ENCODE measurements at regions not wholly inside any gene's neighbourhood (a gene's known extent, or its start where the extent isn't known, plus 50 kb on each side); places are given as distances from the start of the nearest gene placed in this dataset.

DNA sequence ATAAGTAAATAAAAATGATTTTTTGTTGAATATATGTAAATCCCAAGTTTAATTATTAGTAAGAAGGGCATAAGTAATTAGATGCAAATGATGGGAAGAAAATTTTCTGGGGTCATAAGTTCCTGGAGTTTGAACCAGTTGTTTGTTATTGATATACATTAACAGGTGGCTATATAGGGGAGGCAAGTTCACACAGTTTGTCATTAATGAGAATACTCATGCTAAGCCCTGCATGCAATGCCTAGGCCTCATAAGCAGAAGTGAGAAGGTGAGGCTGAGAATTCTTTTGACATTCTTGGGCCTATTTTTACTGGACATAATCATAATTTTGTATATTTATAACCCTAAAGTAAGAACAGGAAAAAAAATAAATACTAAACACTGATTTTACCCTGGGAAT lies 1210.7 kb upstream of the PCDH9 start:
- ATAC-seq (ENCODE audit: insufficient number of reproducible peaks, low FRiP score, low read depth), result no peak
- TF ChIP-seq, protein P1, sequence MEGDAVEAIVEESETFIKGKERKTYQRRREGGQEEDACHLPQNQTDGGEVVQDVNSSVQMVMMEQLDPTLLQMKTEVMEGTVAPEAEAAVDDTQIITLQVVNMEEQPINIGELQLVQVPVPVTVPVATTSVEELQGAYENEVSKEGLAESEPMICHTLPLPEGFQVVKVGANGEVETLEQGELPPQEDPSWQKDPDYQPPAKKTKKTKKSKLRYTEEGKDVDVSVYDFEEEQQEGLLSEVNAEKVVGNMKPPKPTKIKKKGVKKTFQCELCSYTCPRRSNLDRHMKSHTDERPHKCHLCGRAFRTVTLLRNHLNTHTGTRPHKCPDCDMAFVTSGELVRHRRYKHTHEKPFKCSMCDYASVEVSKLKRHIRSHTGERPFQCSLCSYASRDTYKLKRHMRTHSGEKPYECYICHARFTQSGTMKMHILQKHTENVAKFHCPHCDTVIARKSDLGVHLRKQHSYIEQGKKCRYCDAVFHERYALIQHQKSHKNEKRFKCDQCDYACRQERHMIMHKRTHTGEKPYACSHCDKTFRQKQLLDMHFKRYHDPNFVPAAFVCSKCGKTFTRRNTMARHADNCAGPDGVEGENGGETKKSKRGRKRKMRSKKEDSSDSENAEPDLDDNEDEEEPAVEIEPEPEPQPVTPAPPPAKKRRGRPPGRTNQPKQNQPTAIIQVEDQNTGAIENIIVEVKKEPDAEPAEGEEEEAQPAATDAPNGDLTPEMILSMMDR (IDR thresholded peaks at IDR 0.05), result no peak
- Histone ChIP-seq H3K27ac (no peak overlapping the region), H3K36me3 (no peaks in the 10 kb centered on the region), H3K4me3 (no peak overlapping the region), H3K27me3 (replicated peaks; ENCODE audit: insufficient read depth) (no peaks in the 10 kb centered on the region), H3K9me3 (no peaks in the 10 kb centered on the region), H3K4me1 (ENCODE audit: control insufficient read depth in 1 of 2, low read depth in 2 of 2) (no peaks in the 10 kb centered on the region)
- no peak for DNase-seq (ENCODE audit: low spot score)

DNA sequence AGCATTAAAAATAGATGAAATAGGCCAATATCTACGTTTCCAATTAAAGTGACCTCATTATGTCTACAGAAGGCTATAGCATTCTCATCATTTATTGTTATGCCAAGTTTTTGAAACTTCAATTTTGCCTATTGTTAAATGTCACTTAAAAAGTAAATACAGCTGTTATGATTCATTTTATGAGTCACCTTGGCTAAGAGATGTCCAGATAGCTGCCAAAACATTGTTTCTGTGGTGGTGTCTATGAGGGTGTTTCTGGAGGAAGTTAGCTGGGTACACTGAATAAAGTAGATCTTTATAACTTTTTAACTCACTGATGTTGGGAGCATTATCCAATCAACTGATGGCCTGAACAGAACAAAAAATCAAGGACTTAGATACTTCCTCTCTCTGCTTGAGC lies 1209.7 kb upstream of the PCDH9 start:
- Histone ChIP-seq H3K4me3 (no peak overlapping the region), H3K9me3 (no peaks in the 10 kb centered on the region), H3K27ac (no peak overlapping the region), H3K27me3 (replicated peaks; ENCODE audit: insufficient read depth) (no peaks in the 10 kb centered on the region), H3K36me3 (no peaks in the 10 kb centered on the region), H3K4me1 (ENCODE audit: control insufficient read depth in 1 of 2, low read depth in 2 of 2) (no peaks in the 10 kb centered on the region)
- ATAC-seq (ENCODE audit: insufficient number of reproducible peaks, low FRiP score, low read depth) (no peak), DNase-seq (ENCODE audit: low spot score) (no peak)
- TF ChIP-seq, protein P1 (IDR thresholded peaks at IDR 0.05), result no peak

DNA sequence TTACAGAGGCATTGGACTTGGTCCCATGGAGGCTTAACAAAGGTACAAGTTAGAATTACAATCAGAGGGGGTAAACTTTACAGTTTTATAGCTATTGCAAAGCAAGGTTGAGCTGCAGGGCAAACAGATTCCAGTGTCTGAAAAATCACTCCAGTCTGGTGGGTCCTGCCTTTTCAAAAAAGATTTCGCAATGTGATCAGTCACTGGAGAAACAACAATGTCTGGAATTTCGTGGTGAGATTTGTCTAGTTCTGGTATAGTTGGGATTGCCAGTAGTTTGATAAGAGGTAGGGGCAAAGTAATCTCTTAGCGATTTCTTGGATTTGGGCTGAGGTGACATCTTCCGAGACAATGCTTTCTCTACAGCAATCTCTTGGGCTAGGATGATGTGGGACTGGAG lies 1198.2 kb upstream of the PCDH9 start:
- TF ChIP-seq, protein P1 (IDR thresholded peaks at IDR 0.05), result no peak
- DNase-seq (ENCODE audit: low spot score) (no peak), ATAC-seq (ENCODE audit: insufficient number of reproducible peaks, low FRiP score, low read depth) (no peak)
- Histone ChIP-seq H3K36me3 (no peaks in the 10 kb centered on the region), H3K9me3 (no peaks in the 10 kb centered on the region), H3K27ac (no peak overlapping the region), H3K4me1 (ENCODE audit: control insufficient read depth in 1 of 2, low read depth in 2 of 2) (no peaks in the 10 kb centered on the region), H3K27me3 (replicated peaks; ENCODE audit: insufficient read depth) (no peaks in the 10 kb centered on the region), H3K4me3 (no peak overlapping the region)

DNA sequence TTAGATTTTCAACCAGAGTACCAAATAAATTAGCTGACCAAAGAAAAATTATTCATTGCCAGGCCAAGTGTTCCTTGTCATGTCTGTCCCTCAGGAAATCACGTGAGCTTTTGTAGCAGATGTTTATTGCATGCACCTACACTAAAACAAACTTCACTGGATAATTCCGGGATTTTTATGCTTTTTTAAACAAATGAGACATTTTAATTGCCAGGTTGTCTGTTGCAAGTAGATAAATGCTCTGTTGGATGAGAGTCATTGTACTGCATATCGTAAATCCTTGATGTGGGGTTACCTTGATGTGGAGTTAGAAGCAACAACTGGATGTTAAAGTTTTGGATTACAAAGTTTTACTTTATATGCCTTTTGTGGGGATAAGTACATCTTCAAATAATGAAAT lies 1187.7 kb upstream of the PCDH9 start:
- DNase-seq (ENCODE audit: low spot score) (no peak), ATAC-seq (ENCODE audit: insufficient number of reproducible peaks, low FRiP score, low read depth) (no peak)
- Histone ChIP-seq H3K4me1 (ENCODE audit: control insufficient read depth in 1 of 2, low read depth in 2 of 2) (no peaks in the 10 kb centered on the region), H3K36me3 (no peaks in the 10 kb centered on the region), H3K4me3 (no peak overlapping the region), H3K27me3 (replicated peaks; ENCODE audit: insufficient read depth) (no peaks in the 10 kb centered on the region), H3K9me3 (no peaks in the 10 kb centered on the region), H3K27ac (no peak overlapping the region)
- TF ChIP-seq, protein P1 (IDR thresholded peaks at IDR 0.05), result no peak

DNA sequence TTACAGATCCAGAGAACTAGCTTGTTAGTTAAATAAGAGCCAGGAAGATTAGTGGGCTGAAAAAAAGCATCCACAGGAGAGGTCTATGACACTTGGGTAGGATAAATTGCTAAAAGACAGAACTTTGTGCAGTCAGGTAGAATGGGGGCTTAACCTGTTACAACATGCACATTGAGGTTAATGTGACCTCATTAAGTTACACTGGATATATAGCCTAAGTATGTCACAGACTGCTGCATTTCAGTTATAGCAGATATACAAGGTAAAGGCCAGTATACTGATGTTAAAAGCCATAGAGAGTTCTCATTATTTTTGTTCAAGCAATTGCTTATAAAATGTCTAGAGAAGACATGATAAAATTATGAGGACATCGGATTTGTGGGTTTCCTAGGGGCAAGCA lies 1179.9 kb upstream of the PCDH9 start:
- ATAC-seq (ENCODE audit: insufficient number of reproducible peaks, low FRiP score, low read depth) (no peak), DNase-seq (ENCODE audit: low spot score) (no peak)
- H3K9me3 ChIP-seq, result no peaks in the 10 kb centered on the region
- H3K36me3 ChIP-seq, result no peaks in the 10 kb centered on the region
- no peaks in the 10 kb centered on the region for H3K27me3 ChIP-seq (replicated peaks; ENCODE audit: insufficient read depth)
- TF ChIP-seq, protein P1 (IDR thresholded peaks at IDR 0.05), result no peak
- no peaks in the 10 kb centered on the region for H3K4me1 ChIP-seq (ENCODE audit: control insufficient read depth in 1 of 2, low read depth in 2 of 2)
- H3K27ac ChIP-seq, result no peak overlapping the region
- no peak overlapping the region for H3K4me3 ChIP-seq
